Lung (tissue), 11 donors: ENCODE measurements at regions not wholly inside any gene's neighbourhood (a gene's known extent, or its start where the extent isn't known, plus 50 kb on each side); places are given as distances from the start of the nearest gene placed in this dataset.
"Not testable (repeated sequence)": the region's sequence is repeated elsewhere in the genome, so short reads cannot be mapped to it uniquely, and the experiment has no call there.

ENCODE experiments used
- ATAC-seq: fragments of 200-7000 bp; cut with Tn5 transposase; one replicate; pipeline ENCODE4 v1.9.1; 2020; ENCODE audit warnings: moderate number of reproducible peaks; ENCODE audit not compliant: insufficient read depth, low FRiP score
- DNase-seq, 3 donors: peaks; one replicate each; pipeline ENCODE4 v3.0.0-alpha.2; 2013 to 2017
- H3K27ac ChIP-seq, 2 donors: one replicate each; pipeline ENCODE4 v1.5.1; 2013; ENCODE audit warnings: mild to moderate bottlenecking in 2 of 2, moderate library complexity in 2 of 2, control low read depth in 1 of 2, inconsistent platforms in 1 of 2, low read depth in 1 of 2, low read length in 1 of 2
- H3K27me3 ChIP-seq, 3 donors: one replicate each; pipeline ENCODE4 v1.5.1; 2013; ENCODE audit warnings: low read length in 2 of 3; ENCODE audit not compliant: control insufficient read depth in 3 of 3, insufficient read depth in 3 of 3
- H3K36me3 ChIP-seq, 4 donors: one replicate each; pipeline ENCODE4 v1.5.1; 2013; ENCODE audit warnings: low read length in 4 of 4, mild to moderate bottlenecking in 1 of 4, moderate library complexity in 1 of 4; ENCODE audit not compliant: control insufficient read depth in 4 of 4, insufficient read depth in 4 of 4
- H3K4me1 ChIP-seq, 5 donors: one replicate each; pipeline ENCODE4 v1.5.1; 2013; ENCODE audit warnings: low read length in 5 of 5, mild to moderate bottlenecking in 2 of 5, moderate library complexity in 1 of 5; ENCODE audit not compliant: control insufficient read depth in 5 of 5, insufficient read depth in 5 of 5
- H3K4me3 ChIP-seq: one replicate; pipeline ENCODE4 v1.5.1; 2013; ENCODE audit warnings: mild to moderate bottlenecking, control low read depth, moderate library complexity
- H3K9ac ChIP-seq, 2 donors: one replicate each; pipeline ENCODE4 v1.5.1; 2013; ENCODE audit warnings: low read length in 2 of 2, control low read depth in 1 of 2; ENCODE audit not compliant: insufficient read depth in 1 of 2
- H3K9me3 ChIP-seq, 4 donors: one replicate each; pipeline ENCODE4 v1.5.1; 2013; ENCODE audit warnings: low read length in 3 of 4, mild to moderate bottlenecking in 1 of 4, moderate library complexity in 1 of 4; ENCODE audit not compliant: control insufficient read depth in 4 of 4, insufficient read depth in 3 of 4
- WGBS, 2 donors: extraction: QIAGEN DNeasy Blood & Tissue Kit; methylation state at CpG; one replicate each; pipeline ENCODE4 v1.1.7; 2013; 5-methylcytosine and 5-hydroxymethylcytosine counted together
- TF ChIP-seq, protein P1 (sequence below): IDR thresholded peaks from 2 replicates; pipeline ENCODE4 v1.5.1; 2012; ENCODE audit warnings: mild to moderate bottlenecking; ENCODE audit errors: control extremely low read depth, extremely low read depth
- donor health status: control.
- donor health status: control.
- donor health status: Bipolar disorder and iron deficiency.
- donor health status: healthy.
- donor health status: DM: yes; HTN: yes; CAD: no.

DNA sequence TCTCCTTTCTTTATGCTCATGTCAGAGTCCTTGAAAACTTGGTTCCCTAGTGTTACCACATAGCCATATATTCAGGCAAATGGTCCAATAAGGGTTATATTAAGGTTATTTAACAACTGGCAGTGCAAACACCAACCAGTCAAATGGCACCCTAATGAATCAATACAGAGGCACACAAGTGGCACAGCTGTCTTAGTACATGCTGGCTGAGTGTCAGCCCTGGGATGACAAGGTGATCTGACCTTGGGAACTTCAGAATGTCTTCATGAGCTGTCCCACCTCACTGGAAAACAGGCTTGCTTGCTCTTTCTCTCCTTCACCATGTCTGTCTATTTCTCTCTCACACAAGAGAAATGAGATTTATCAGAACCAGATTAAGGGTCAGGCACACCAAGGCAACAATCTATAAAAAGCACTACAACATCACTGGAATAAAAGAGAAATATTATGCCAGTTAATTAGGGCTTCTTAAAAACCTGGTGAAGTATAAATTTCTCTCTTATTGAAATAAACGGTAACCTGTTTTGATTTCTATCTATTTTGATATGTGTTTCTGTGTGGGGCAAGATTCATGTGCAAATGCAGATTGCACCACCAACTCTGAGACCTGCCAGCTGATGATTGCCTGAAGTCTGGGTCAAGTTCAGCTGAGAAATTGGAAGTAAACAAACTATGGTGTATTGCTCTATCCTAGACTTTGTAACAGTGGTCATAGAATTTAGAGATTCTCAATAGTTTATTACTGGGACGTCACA is 140.7 kb downstream of the SREK1 start:
- Histone ChIP-seq H3K4me1 (peaks cover 0 to 1% (median 0%) of the 10 kb centered on the region in 5 donors), H3K4me3 (no peak overlapping the region), H3K9me3 (no peaks in the 10 kb centered on the region), H3K27me3 (no peaks in the 10 kb centered on the region), H3K36me3 (no peaks in the 10 kb centered on the region), H3K9ac (no peak overlapping the region), H3K27ac (no peak overlapping the region)
- ATAC-seq (no peak), DNase-seq (no peak)
- 84 to 93% methylated on average over 2 of the region's 2 CpGs for WGBS, 2 donors
- TF ChIP-seq, protein P1, sequence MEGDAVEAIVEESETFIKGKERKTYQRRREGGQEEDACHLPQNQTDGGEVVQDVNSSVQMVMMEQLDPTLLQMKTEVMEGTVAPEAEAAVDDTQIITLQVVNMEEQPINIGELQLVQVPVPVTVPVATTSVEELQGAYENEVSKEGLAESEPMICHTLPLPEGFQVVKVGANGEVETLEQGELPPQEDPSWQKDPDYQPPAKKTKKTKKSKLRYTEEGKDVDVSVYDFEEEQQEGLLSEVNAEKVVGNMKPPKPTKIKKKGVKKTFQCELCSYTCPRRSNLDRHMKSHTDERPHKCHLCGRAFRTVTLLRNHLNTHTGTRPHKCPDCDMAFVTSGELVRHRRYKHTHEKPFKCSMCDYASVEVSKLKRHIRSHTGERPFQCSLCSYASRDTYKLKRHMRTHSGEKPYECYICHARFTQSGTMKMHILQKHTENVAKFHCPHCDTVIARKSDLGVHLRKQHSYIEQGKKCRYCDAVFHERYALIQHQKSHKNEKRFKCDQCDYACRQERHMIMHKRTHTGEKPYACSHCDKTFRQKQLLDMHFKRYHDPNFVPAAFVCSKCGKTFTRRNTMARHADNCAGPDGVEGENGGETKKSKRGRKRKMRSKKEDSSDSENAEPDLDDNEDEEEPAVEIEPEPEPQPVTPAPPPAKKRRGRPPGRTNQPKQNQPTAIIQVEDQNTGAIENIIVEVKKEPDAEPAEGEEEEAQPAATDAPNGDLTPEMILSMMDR = no peak

DNA sequence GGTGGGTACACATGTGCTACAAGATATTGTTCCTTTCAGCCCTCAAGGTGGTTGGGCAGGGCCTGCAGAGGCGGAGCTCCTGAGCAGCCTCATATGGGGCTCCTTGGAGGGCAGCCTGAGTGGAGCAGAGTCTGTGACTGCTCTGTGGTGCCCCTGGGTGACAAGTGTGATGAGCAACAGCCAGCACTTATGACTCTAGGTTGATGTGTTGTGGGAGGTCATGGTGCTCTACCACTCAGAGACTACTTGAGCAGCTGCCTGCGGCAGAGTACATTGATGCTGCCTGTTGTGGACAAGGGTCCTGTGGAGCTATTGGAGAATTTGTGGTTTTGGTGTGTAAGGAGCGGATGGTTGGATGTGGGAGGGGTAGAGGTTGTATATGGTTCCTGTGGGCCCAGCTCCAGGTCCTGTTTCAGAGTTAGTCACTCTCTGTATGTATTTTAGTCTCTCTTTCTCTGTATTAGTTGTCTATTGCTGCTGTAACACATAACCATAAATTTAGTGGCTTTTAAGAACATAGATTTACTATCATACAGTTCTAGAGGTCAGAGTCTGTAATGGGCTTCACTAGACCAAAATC is 141.3 kb downstream of the SREK1 start:
- H3K4me3 ChIP-seq = no peak overlapping the region
- H3K9me3 ChIP-seq = peaks cover 0 to under 1% (median 0%) of the 10 kb centered on the region in 4 donors
- DNase-seq (no peak), ATAC-seq (no peak)
- no peak overlapping the region for H3K9ac ChIP-seq
- TF ChIP-seq, protein P1 = no peak
- H3K27me3 ChIP-seq = no peaks in the 10 kb centered on the region
- peaks cover 0 to 1% (median 0%) of the 10 kb centered on the region in 5 donors for H3K4me1 ChIP-seq
- no peak overlapping the region for H3K27ac ChIP-seq
- H3K36me3 ChIP-seq = no peaks in the 10 kb centered on the region
- 94 to 98% methylated on average over 3 of the region's 3 CpGs for WGBS, 2 donors

DNA sequence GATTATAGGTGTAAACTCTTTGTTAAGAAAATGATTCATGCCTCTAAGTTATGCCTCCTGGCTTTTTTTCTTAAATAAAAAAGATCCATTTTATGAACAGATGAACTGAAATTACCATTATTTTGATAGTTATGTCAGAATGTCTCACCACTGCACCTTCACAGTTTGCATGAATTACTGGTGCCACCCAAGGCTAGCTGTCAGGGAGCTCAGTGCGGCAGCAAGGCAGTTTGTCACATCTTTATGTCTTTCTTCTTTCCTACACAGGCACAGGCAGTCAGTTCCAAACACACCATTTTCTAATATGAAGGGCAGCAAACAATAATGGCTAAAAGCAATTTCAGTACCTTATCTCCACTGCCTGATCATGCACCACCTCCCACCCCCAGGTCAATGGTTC is 147.7 kb downstream of the SREK1 start:
- 96 to 100% methylated on average over 1 of the region's 1 CpG for WGBS, 2 donors
- no peaks in the 10 kb centered on the region for H3K27me3 ChIP-seq
- TF ChIP-seq, protein P1 = no peak

DNA sequence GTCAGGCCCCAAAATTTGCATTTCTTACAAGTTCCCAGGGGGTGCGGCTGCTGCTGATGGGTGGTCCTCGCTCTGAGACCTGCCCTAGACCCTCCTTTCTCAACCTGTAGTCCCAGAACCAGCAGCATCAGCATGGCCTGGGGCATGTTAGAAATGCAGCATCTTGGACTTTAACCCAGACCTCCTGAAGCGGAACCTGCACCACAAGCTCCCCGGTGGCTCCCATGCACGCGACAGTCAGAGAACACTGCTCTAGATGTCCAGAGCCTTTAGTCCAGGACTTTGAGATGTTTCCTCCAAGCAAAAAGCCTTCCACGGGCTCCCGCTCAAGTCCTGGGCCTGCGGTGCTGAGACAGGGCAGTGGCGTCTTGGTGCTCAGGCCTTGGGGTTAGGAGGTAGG is 149.8 kb downstream of the SREK1 start:
- not testable (repeated sequence) for H3K36me3 ChIP-seq, H3K4me3 ChIP-seq, H3K9ac ChIP-seq, H3K9me3 ChIP-seq, ATAC-seq, H3K27ac ChIP-seq, H3K27me3 ChIP-seq, DNase-seq, H3K4me1 ChIP-seq
- WGBS, 2 donors = 94 to 97% methylated on average over 10 of the region's 10 CpGs

More for the DNA sequence above, 147.7 kb downstream of the SREK1 start:
- ATAC-seq (no peak), DNase-seq (no peak)
- Histone ChIP-seq H3K27ac (no peak overlapping the region), H3K9ac (no peak overlapping the region), H3K4me1 (no peaks in the 10 kb centered on the region), H3K4me3 (no peak overlapping the region), H3K9me3 (peaks cover 0 to 2% (median 0%) of the 10 kb centered on the region in 4 donors), H3K36me3 (no peaks in the 10 kb centered on the region)
